H9 (cell line): ENCODE measurements at regions not wholly inside any gene's neighbourhood (a gene's known extent, or its start where the extent isn't known, plus 50 kb on each side); places are given as distances from the start of the nearest gene placed in this dataset.

Experiments
- DNase-seq: peaks from one replicate; pipeline ENCODE4 v3.0.0-alpha.2; 2017
- H2AFZ ChIP-seq: one replicate; pipeline ENCODE4 v1.6.1; 2013; ENCODE audit warnings: mild to moderate bottlenecking, low read length, control low read depth, moderate library complexity
- H2AK5ac ChIP-seq: 2 replicates; pipeline ENCODE4 v1.6.1; 2013; ENCODE audit warnings: low read length, control low read depth, mixed read lengths; ENCODE audit not compliant: insufficient read length
- H2BK120ac ChIP-seq: one replicate; pipeline ENCODE4 v1.6.1; 2013; ENCODE audit warnings: low read depth, mild to moderate bottlenecking, low read length, control low read depth, inconsistent platforms; ENCODE audit not compliant: poor library complexity, severe bottlenecking
- H2BK12ac ChIP-seq: 2 replicates; pipeline ENCODE4 v1.6.1; 2013; ENCODE audit warnings: low read length, control low read depth, mixed read lengths, low read depth; ENCODE audit not compliant: insufficient read length
- H2BK15ac ChIP-seq: 2 replicates; pipeline ENCODE4 v1.6.1; 2013; ENCODE audit warnings: low read depth, low read length, control low read depth
- H2BK20ac ChIP-seq: one replicate; pipeline ENCODE4 v1.6.1; 2013; ENCODE audit warnings: low read depth, mild to moderate bottlenecking, low read length, control low read depth, inconsistent platforms; ENCODE audit not compliant: poor library complexity, severe bottlenecking
- H2BK5ac ChIP-seq: 2 replicates; pipeline ENCODE4 v1.6.1; 2013; ENCODE audit warnings: low read length, control low read depth, mixed read lengths; ENCODE audit not compliant: insufficient read length
- H3K14ac ChIP-seq: 2 replicates; pipeline ENCODE4 v1.6.1; 2013; ENCODE audit warnings: low read length, control low read depth; ENCODE audit not compliant: insufficient read depth
- H3K18ac ChIP-seq: 2 replicates; pipeline ENCODE4 v1.6.1; 2013; ENCODE audit warnings: low read depth, mild to moderate bottlenecking, mixed read lengths, low read length, control low read depth; ENCODE audit not compliant: insufficient read length
- H3K23ac ChIP-seq: 2 replicates; pipeline ENCODE4 v1.6.1; 2013; ENCODE audit warnings: low read length, control low read depth, mixed read lengths, low read depth; ENCODE audit not compliant: insufficient read length
- H3K23me2 ChIP-seq: 2 replicates; pipeline ENCODE4 v1.6.1; 2013; ENCODE audit warnings: low read depth, mild to moderate bottlenecking, mixed read lengths, low read length, control low read depth; ENCODE audit not compliant: insufficient read length, poor library complexity, severe bottlenecking
- H3K27ac ChIP-seq: 2 replicates; pipeline ENCODE4 v1.5.1; 2013; ENCODE audit warnings: low read length, control low read depth, mixed read lengths, low read depth; ENCODE audit not compliant: insufficient read length
- H3K27me3 ChIP-seq: 2 replicates; pipeline ENCODE4 v1.6.1; 2013; ENCODE audit warnings: low read length, control low read depth, inconsistent platforms; ENCODE audit not compliant: insufficient read depth
- H3K4ac ChIP-seq: 2 replicates; pipeline ENCODE4 v1.6.1; 2013; ENCODE audit warnings: low read depth, mild to moderate bottlenecking, control low read depth, inconsistent platforms, low read length, moderate library complexity
- H3K4me1 ChIP-seq: 2 replicates; pipeline ENCODE4 v1.6.1; 2013; ENCODE audit warnings: low read length, control low read depth, inconsistent platforms; ENCODE audit not compliant: insufficient read depth
- H3K4me2 ChIP-seq: 2 replicates; pipeline ENCODE4 v1.6.1; 2013; ENCODE audit warnings: low read length, control low read depth, mixed read lengths; ENCODE audit not compliant: insufficient read length, insufficient read depth
- H3K56ac ChIP-seq: 2 replicates; pipeline ENCODE4 v1.6.1; 2013; ENCODE audit warnings: low read depth, mild to moderate bottlenecking, mixed read lengths, low read length, control low read depth; ENCODE audit not compliant: insufficient read length
- H3K79me1 ChIP-seq: 2 replicates; pipeline ENCODE4 v1.6.1; 2013; ENCODE audit warnings: low read depth, mild to moderate bottlenecking, moderate library complexity, low read length, control low read depth, inconsistent platforms; ENCODE audit not compliant: insufficient read depth, poor library complexity, severe bottlenecking
- H3K79me2 ChIP-seq: 2 replicates; pipeline ENCODE4 v1.6.1; 2013; ENCODE audit warnings: low read length, control low read depth, inconsistent platforms; ENCODE audit not compliant: insufficient read depth
- H3K9ac ChIP-seq: 2 replicates; pipeline ENCODE4 v1.6.1; 2013; ENCODE audit warnings: low read length, control low read depth, mixed read lengths; ENCODE audit not compliant: insufficient read length; ENCODE audit errors: extremely low read depth
- H3K9me3 ChIP-seq: one replicate; pipeline ENCODE4 v1.6.1; 2013; ENCODE audit warnings: low read depth, low read length, inconsistent platforms; ENCODE audit not compliant: control insufficient read depth
- H3T11ph ChIP-seq: one replicate; pipeline ENCODE4 v1.6.1; 2013; ENCODE audit warnings: mild to moderate bottlenecking, low read length, control low read depth, inconsistent platforms
- H4K20me1 ChIP-seq: one replicate; pipeline ENCODE4 v1.6.1; 2013; ENCODE audit not compliant: control insufficient read depth, insufficient read length, insufficient read depth
- H4K5ac ChIP-seq: 2 replicates; pipeline ENCODE4 v1.6.1; 2013; ENCODE audit warnings: low read depth, mild to moderate bottlenecking, mixed read lengths, low read length, control low read depth; ENCODE audit not compliant: insufficient read length
- H4K8ac ChIP-seq: replicated peaks from 2 replicates; pipeline ENCODE4 v1.6.1; 2013; ENCODE audit warnings: low read length, control low read depth, mixed read lengths, low read depth; ENCODE audit not compliant: insufficient read length
- H4K91ac ChIP-seq: 2 replicates; pipeline ENCODE4 v1.6.1; 2013; ENCODE audit warnings: low read depth, mild to moderate bottlenecking, moderate library complexity, mixed read lengths, low read length, control low read depth; ENCODE audit not compliant: insufficient read length
- H3K27ac Mint-ChIP-seq, 3 experiments: 2 replicates in 2 of 3; 3 replicates in 1 of 3; pipeline ENCODE4 v1.8.0; 2020 to 2021; ENCODE audit warnings: mixed read lengths in 3 of 3, mild to moderate bottlenecking in 1 of 3, moderate library complexity in 1 of 3
- H3K27me3 Mint-ChIP-seq: 2 replicates; pipeline ENCODE4 v1.8.0; 2021; ENCODE audit warnings: low read depth, mild to moderate bottlenecking, moderate library complexity, mixed read lengths
- H3K36me3 Mint-ChIP-seq, 3 experiments: 2 replicates in 2 of 3; 3 replicates in 1 of 3; pipeline ENCODE4 v1.8.0; 2020 to 2021; ENCODE audit warnings: low read depth in 3 of 3, mixed read lengths in 3 of 3; ENCODE audit not compliant: insufficient read depth in 1 of 3
- H3K4me1 Mint-ChIP-seq, 2 experiments: 2 replicates each; pipeline ENCODE4 v1.8.0; 2020; ENCODE audit warnings: mixed read lengths in 2 of 2
- H3K4me3 Mint-ChIP-seq, 2 experiments: 2 replicates in 1 of 2; 3 replicates in 1 of 2; pipeline ENCODE4 v1.8.0; 2020 to 2021; ENCODE audit warnings: mild to moderate bottlenecking in 2 of 2, mixed read lengths in 2 of 2, moderate library complexity in 1 of 2
- H3K9me3 Mint-ChIP-seq, 2 experiments: 2 replicates in 1 of 2; 3 replicates in 1 of 2; pipeline ENCODE4 v1.8.0; 2020; ENCODE audit warnings: mild to moderate bottlenecking in 2 of 2, mixed read lengths in 2 of 2, moderate library complexity in 1 of 2
- CTCF ChIP-seq: fragments of 200-600 bp; sonication (generic); conservative IDR thresholded peaks from 3 replicates; pipeline ENCODE4 v1.8.0; 2021; ENCODE audit warnings: antibody characterized with exemption, mild to moderate bottlenecking
- WGBS: extraction: QIAGEN DNeasy Blood & Tissue Kit; methylation state at CpG from one replicate; pipeline ENCODE4 v1.1.7; 2013; ENCODE audit warnings: missing lambda C conversion rate, low lambda C conversion rate, mixed read lengths; ENCODE audit not compliant: insufficient read length; ENCODE audit errors: extremely low coverage; 5-methylcytosine and 5-hydroxymethylcytosine counted together

- H3K4me2 ChIP-seq = no peak overlapping the region
- H3K4ac ChIP-seq = no peak overlapping the region
- H4K8ac ChIP-seq = no peak overlapping the region
- no peak for DNase-seq
- H4K5ac ChIP-seq = no peak overlapping the region
- no peaks in the 10 kb centered on the region for H3K9me3 ChIP-seq
- no peak overlapping the region for H3K56ac ChIP-seq
- no peaks in the 10 kb centered on the region for H3K23me2 ChIP-seq
- no peak overlapping the region for H3K27ac ChIP-seq
- H2BK15ac ChIP-seq = no peak overlapping the region
- no peaks in the 10 kb centered on the region for H3K79me2 ChIP-seq
- Mint-ChIP-seq H3K4me3 (no peak overlapping the region), H3K9me3 (peaks cover 6 to 9% of the 10 kb centered on the region in 2 experiments), H3K36me3 (peaks cover 4 to 10% (median 6%) of the 10 kb centered on the region in 3 experiments), H3K4me1 (no peaks in the 10 kb centered on the region), H3K27me3 (peaks cover 46% of the 10 kb centered on the region), H3K27ac (no peak overlapping the region)
- H2BK20ac ChIP-seq = no peak overlapping the region
- no peak overlapping the region for H3K14ac ChIP-seq
- H2BK5ac ChIP-seq = no peak overlapping the region
- H2AK5ac ChIP-seq = no peak overlapping the region
- H3K23ac ChIP-seq = no peak overlapping the region
- no peak overlapping the region for H2AFZ ChIP-seq
- H3K9ac ChIP-seq = no peak overlapping the region
- H4K91ac ChIP-seq = no peak overlapping the region
- H3K4me1 ChIP-seq = no peaks in the 10 kb centered on the region
- H4K20me1 ChIP-seq = peaks cover 2% of the 10 kb centered on the region
- peaks cover 21% of the 10 kb centered on the region for H3K27me3 ChIP-seq
- H2BK12ac ChIP-seq = no peak overlapping the region
- H3K79me1 ChIP-seq = no peaks in the 10 kb centered on the region
- H2BK120ac ChIP-seq = no peak overlapping the region
- H3T11ph ChIP-seq = no peak overlapping the region
- H3K18ac ChIP-seq = no peak overlapping the region
- WGBS = no CpG with 5 or more reads among the region's 3 CpGs
- no peak for TF ChIP-seq CTCF
These were observed 154.5 kb downstream of the KLF13 start for GRCh38 chr15:31481142-31481541.
